HepG2 (cell line): ENCODE measurements at regions not wholly inside any gene's neighbourhood (a gene's known extent, or its start where the extent isn't known, plus 50 kb on each side); places are given as distances from the start of the nearest gene placed in this dataset.

Source experiments
- ATAC-seq: fragments of 200-7000 bp; cut with Tn5 transposase; 3 replicates; pipeline ENCODE4 v1.9.1; 2020; ENCODE audit warnings: mild to moderate bottlenecking, moderate library complexity
- BruUV-seq: library from RNA; stranded (reverse); fragments of 400-500 nt; replicated peaks from 2 replicates; lab custom pipeline; 2021; lab: Mats Ljungman, UMichigan
- CTCF ChIA-PET: fragments of 300-600 bp; formaldehyde crosslinking; extraction: SDS; loops from one replicate; lab custom pipeline; 2021; ENCODE audit warnings: low total read pairs, inconsistent platforms, low intra/inter-chr PET ratio; lab: Yijun Ruan, JAX
- POLR2A ChIA-PET: fragments of 350-600 bp; sonication (Branson Sonifier 250); formaldehyde crosslinking; loops from one replicate; lab custom pipeline; 2020; ENCODE audit warnings: antibody characterized with exemption, inconsistent platforms; lab: Yijun Ruan, JAX
- DNase-seq: peaks from one replicate; pipeline ENCODE4 v3.0.0-alpha.2; 2015; ENCODE audit warnings: low spot score
- FAIRE-seq: peaks from 3 replicates; lab custom pipeline; 2011; peaks lifted over from hg19 to GRCh38; lab: Jason Lieb, UNC
- H2AFZ ChIP-seq: one replicate; pipeline ENCODE4 v1.6.1; 2011; ENCODE audit warnings: low read length, inconsistent platforms
- H3K27ac ChIP-seq: fragments of 300-600 bp; 3 replicates; pipeline ENCODE4 v1.8.0; 2011; ENCODE audit warnings: mixed run types, mild to moderate bottlenecking, mixed read lengths, low read length, inconsistent platforms; ENCODE audit not compliant: insufficient read depth; ENCODE audit errors: extremely low read length
- H3K27me3 ChIP-seq, 2 experiments: fragments of 200-600 bp in 1 of 2; 2 replicates in 1 of 2; 3 replicates in 1 of 2; pipeline versions ENCODE4 v1.6.0 to v1.8.0; 2011; ENCODE audit warnings: low read length in 2 of 2, mild to moderate bottlenecking in 2 of 2, moderate library complexity in 2 of 2, inconsistent platforms in 1 of 2; ENCODE audit not compliant: insufficient read depth in 2 of 2, control insufficient read depth in 1 of 2
- H3K36me3 ChIP-seq, 2 experiments: fragments of 200-600 bp in 1 of 2; replicated peaks in 1 of 2; 2 replicates in 1 of 2; 3 replicates in 1 of 2; pipeline versions ENCODE4 v1.5.1 to v1.8.0; 2011; ENCODE audit warnings: low read length in 2 of 2, inconsistent platforms in 1 of 2; ENCODE audit not compliant: insufficient read depth in 2 of 2, control insufficient read depth in 1 of 2
- H3K4me1 ChIP-seq: 2 replicates; pipeline ENCODE4 v1.5.1; 2012; ENCODE audit warnings: low read length, inconsistent platforms; ENCODE audit not compliant: insufficient read depth
- H3K4me2 ChIP-seq: 2 replicates; pipeline ENCODE4 v1.6.0; 2011; ENCODE audit warnings: low read depth, low read length, inconsistent platforms
- H3K4me3 ChIP-seq, 3 experiments: fragments of 200-600 bp in 1 of 3; sonication (generic), shearing (Covaris generic) in 1 of 3; replicated peaks in 1 of 3; 2 replicates each; pipeline ENCODE4 v1.5.1; 2011 to 2016; ENCODE audit warnings: low read length in 3 of 3, inconsistent platforms in 2 of 3, low read depth in 2 of 3, mild to moderate bottlenecking in 2 of 3, control low read depth in 1 of 3, mixed read lengths in 1 of 3; ENCODE audit not compliant: insufficient read depth in 1 of 3
- H3K79me2 ChIP-seq: one replicate; pipeline ENCODE4 v1.6.1; 2011; ENCODE audit warnings: low read length, inconsistent platforms; ENCODE audit not compliant: insufficient read depth
- H3K9ac ChIP-seq: 2 replicates; pipeline ENCODE4 v1.6.0; 2011; ENCODE audit warnings: mild to moderate bottlenecking, low read depth, low read length, inconsistent platforms; ENCODE audit not compliant: insufficient read depth
- H3K9me3 ChIP-seq: 2 replicates; pipeline ENCODE4 v1.5.1; 2012; ENCODE audit warnings: mild to moderate bottlenecking, low read length
- H4K20me1 ChIP-seq: 2 replicates; pipeline ENCODE4 v1.6.0; 2011; ENCODE audit warnings: inconsistent platforms, mild to moderate bottlenecking, low read length, moderate library complexity; ENCODE audit not compliant: insufficient read depth
- CEBPB ChIP-seq: IDR thresholded peaks from 2 replicates; pipeline ENCODE4 v1.6.1; 2011; ENCODE audit warnings: low read depth, low read length, improper control_type of control experiment, borderline replicate concordance
- CTCF ChIP-seq: sonication (generic); formaldehyde crosslinking; IDR thresholded peaks from 2 replicates; pipeline ENCODE4 v1.5.0; 2020; ENCODE audit warnings: mild to moderate bottlenecking, missing genetic modification reagents, moderate library complexity
- GABPB1 ChIP-seq: IDR thresholded peaks from 2 replicates; pipeline ENCODE4 v1.6.1; 2016; ENCODE audit warnings: mild to moderate bottlenecking, missing genetic modification reagents, moderate library complexity, missing compliant biosample characterization
- KDM6A ChIP-seq: IDR thresholded peaks from 2 replicates; pipeline ENCODE4 v1.6.1; 2016; ENCODE audit warnings: low read depth
- MAFF ChIP-seq: IDR thresholded peaks from 2 replicates; pipeline ENCODE4 v1.6.1; 2011; ENCODE audit warnings: low read depth, low read length, improper control_type of control experiment
- MAFK ChIP-seq, 2 experiments: IDR thresholded peaks in 1 of 2; conservative IDR thresholded peaks in 1 of 2; 2 replicates each; pipeline ENCODE4 v1.6.1; 2011; ENCODE audit warnings: improper control_type of control experiment in 2 of 2, low read length in 2 of 2
- PPARG ChIP-seq: conservative IDR thresholded peaks from 2 replicates; pipeline ENCODE4 v1.6.1; 2016; ENCODE audit warnings: missing biosample characterization, missing genetic modification reagents
- SMC3 ChIP-seq: IDR thresholded peaks from 2 replicates; pipeline ENCODE4 v1.6.1; 2011; ENCODE audit warnings: low read length, improper control_type of control experiment
- STAG1 ChIP-seq: sonication (generic); formaldehyde crosslinking; IDR thresholded peaks from 2 replicates; pipeline ENCODE4 v1.4.0; 2020; ENCODE audit warnings: missing genetic modification reagents
- XBP1 ChIP-seq: sonication (generic); formaldehyde crosslinking; IDR thresholded peaks from 2 replicates; pipeline ENCODE4 v1.5.0; 2020; ENCODE audit warnings: missing genetic modification reagents
- ZNF180 ChIP-seq: sonication (generic); formaldehyde crosslinking; IDR thresholded peaks from 2 replicates; pipeline ENCODE4 v1.4.0; 2020; ENCODE audit warnings: low read depth, missing genetic modification reagents, borderline replicate concordance
- WGBS: methylation state at CpG from one replicate; pipeline ENCODE4 v1.1.6; 2017; ENCODE audit warnings: low lambda C conversion rate; 5-methylcytosine and 5-hydroxymethylcytosine counted together
- in situ Hi-C: cut with HindIII; loops from 2 replicates; pipeline ENCODE4 v1.10.0; 2017; ENCODE audit warnings: low pct_unique_long_range_greater_than_20kb; ENCODE audit not compliant: extremely low pct_ligation_motif_present
- intact Hi-C: fragments of 100-400 bp; cut with micrococcal nuclease; formaldehyde crosslinking; loops from one replicate; pipeline ENCODE4 v1.10.0; 2022; ENCODE audit not compliant: unreplicated experiment
- TF ChIP-seq, protein P1 (sequence below): sonication (generic); formaldehyde crosslinking; IDR thresholded peaks from 2 replicates; pipeline ENCODE4 v1.5.0; 2020; ENCODE audit warnings: mild to moderate bottlenecking, missing genetic modification reagents, borderline replicate concordance

GRCh38 chr2:179355881-179356280, 91.2 kb upstream of the SESTD1 start (continued):
- TF ChIP-seq, protein P1, sequence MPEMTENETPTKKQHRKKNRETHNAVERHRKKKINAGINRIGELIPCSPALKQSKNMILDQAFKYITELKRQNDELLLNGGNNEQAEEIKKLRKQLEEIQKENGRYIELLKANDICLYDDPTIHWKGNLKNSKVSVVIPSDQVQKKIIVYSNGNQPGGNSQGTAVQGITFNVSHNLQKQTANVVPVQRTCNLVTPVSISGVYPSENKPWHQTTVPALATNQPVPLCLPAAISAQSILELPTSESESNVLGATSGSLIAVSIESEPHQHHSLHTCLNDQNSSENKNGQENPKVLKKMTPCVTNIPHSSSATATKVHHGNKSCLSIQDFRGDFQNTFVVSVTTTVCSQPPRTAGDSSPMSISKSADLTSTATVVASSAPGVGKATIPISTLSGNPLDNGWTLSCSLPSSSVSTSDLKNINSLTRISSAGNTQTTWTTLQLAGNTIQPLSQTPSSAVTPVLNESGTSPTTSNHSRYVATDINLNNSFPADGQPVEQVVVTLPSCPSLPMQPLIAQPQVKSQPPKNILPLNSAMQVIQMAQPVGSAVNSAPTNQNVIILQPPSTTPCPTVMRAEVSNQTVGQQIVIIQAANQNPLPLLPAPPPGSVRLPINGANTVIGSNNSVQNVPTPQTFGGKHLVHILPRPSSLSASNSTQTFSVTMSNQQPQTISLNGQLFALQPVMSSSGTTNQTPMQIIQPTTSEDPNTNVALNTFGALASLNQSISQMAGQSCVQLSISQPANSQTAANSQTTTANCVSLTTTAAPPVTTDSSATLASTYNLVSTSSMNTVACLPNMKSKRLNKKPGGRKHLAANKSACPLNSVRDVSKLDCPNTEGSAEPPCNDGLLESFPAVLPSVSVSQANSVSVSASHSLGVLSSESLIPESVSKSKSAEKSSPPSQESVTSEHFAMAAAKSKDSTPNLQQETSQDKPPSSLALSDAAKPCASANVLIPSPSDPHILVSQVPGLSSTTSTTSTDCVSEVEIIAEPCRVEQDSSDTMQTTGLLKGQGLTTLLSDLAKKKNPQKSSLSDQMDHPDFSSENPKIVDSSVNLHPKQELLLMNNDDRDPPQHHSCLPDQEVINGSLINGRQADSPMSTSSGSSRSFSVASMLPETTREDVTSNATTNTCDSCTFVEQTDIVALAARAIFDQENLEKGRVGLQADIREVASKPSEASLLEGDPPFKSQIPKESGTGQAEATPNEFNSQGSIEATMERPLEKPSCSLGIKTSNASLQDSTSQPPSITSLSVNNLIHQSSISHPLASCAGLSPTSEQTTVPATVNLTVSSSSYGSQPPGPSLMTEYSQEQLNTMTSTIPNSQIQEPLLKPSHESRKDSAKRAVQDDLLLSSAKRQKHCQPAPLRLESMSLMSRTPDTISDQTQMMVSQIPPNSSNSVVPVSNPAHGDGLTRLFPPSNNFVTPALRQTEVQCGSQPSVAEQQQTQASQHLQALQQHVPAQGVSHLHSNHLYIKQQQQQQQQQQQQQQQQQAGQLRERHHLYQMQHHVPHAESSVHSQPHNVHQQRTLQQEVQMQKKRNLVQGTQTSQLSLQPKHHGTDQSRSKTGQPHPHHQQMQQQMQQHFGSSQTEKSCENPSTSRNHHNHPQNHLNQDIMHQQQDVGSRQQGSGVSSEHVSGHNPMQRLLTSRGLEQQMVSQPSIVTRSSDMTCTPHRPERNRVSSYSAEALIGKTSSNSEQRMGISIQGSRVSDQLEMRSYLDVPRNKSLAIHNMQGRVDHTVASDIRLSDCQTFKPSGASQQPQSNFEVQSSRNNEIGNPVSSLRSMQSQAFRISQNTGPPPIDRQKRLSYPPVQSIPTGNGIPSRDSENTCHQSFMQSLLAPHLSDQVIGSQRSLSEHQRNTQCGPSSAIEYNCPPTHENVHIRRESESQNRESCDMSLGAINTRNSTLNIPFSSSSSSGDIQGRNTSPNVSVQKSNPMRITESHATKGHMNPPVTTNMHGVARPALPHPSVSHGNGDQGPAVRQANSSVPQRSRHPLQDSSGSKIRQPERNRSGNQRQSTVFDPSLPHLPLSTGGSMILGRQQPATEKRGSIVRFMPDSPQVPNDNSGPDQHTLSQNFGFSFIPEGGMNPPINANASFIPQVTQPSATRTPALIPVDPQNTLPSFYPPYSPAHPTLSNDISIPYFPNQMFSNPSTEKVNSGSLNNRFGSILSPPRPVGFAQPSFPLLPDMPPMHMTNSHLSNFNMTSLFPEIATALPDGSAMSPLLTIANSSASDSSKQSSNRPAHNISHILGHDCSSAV (CRISPR knock-in tag), result no peak
- no peak for TF ChIP-seq KDM6A

DNA sequence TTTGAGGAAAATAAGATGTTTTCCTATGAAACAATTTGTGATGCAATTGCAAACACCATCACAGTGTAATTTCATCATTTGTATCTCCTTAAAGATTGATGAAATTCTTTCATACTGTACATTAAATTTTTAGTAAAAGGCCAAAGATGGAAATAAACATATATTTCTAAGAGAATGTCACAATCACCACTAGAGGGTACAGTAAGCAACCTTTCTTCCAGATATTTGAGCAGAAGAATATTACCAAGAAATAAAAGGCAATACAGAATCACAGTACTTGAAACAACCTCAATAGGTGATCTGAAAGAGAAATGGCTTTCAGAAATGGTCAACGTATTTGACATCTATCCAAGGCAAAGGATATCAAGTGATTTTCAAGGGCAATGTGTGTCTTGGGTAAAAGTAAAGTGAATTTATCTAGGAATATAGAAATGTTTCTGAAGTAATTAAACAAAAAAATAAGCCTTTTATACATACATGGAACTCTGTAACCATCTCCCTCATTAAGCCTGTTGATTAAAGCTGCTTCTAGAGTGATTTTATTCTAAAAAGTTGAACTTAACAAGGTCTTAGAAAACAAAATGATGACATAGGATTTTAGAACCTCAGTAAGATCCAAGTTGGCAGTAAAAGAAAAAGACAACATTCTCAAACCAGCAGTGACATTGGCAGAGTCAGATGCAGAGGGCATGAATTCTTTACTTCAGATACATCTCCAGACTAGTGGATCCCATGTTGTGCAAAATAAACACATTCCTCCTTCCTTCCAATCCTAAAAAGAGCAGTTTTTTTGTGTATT, 90.3 kb upstream of the SESTD1 start:
- TF ChIP-seq MAFK (conservative IDR thresholded peaks at IDR 0.05 in 1 of 2, IDR thresholded peaks at IDR 0.05 in 1 of 2; ENCODE audit: low read length in 2 of 2) (peak; percentile 59 to 76; a peak in 3 of 4 replicates), STAG1 (CRISPR knock-in tag) (peak; percentile 39), SMC3 (peak; percentile 13; the same call in 1 of the 2 replicates), XBP1 (CRISPR knock-in tag) (no peak), PPARG (0 out of 2 replicates have a peak, but pooled peaks have one; percentile 28), MAFF (peak; percentile 55; the same call in 1 of the 2 replicates), ZNF180 (CRISPR knock-in tag) (no peak), GABPB1 (CRISPR knock-in tag) (no peak), CEBPB (peak; percentile 28; the same call in 1 of the 2 replicates), CTCF (CRISPR knock-in tag) (peak; percentile 10; the same call in 1 of the 2 replicates)
- DNase-seq (no peak), FAIRE-seq (no peak), ATAC-seq (no peak)
- H4K20me1 ChIP-seq, result no peaks in the 10 kb centered on the region
- ChIA-PET POLR2A (no interaction called here), CTCF (no interaction called here)
- intact Hi-C loops, result no loop called here
- H3K4me1 ChIP-seq, result no peaks in the 10 kb centered on the region
- no peaks in the 10 kb centered on the region for H3K9me3 ChIP-seq
- no peaks in the 10 kb centered on the region for H3K79me2 ChIP-seq
- in situ Hi-C loops, result no loop called here
- H3K27ac ChIP-seq, result no peak overlapping the region
- no peak overlapping the region for H3K9ac ChIP-seq
- BruUV-seq, result TSS peak; percentile 4
- 35% methylated on average over 1 of the region's 1 CpG for WGBS
- no peak overlapping the region for H2AFZ ChIP-seq
- H3K36me3 ChIP-seq, result no peaks in the 10 kb centered on the region
- no peak overlapping the region for H3K4me3 ChIP-seq
- no peak overlapping the region for H3K4me2 ChIP-seq
- no peaks in the 10 kb centered on the region for H3K27me3 ChIP-seq
